Activated CD4-positive, alpha-beta memory T cell treated with anti-CD3 and anti-CD28 coated beads for 36 hours (primary cell): ENCODE measurements at regions not wholly inside any gene's neighbourhood (a gene's known extent, or its start where the extent isn't known, plus 50 kb on each side); places are given as distances from the start of the nearest gene placed in this dataset.
"Not testable (repeated sequence)": the region's sequence is repeated elsewhere in the genome, so short reads cannot be mapped to it uniquely, and the experiment has no call there.

Experiments
- CTCF ChIA-PET: fragments of 350-600 bp; sonication (Branson Sonifier 250); formaldehyde crosslinking; loops from one replicate; lab custom pipeline; 2021; ENCODE audit warnings: antibody characterized with exemption, inconsistent platforms; lab: Charles Lee
- POLR2A ChIA-PET: fragments of 350-600 bp; sonication (Branson Sonifier 250); formaldehyde crosslinking; loops from one replicate; lab custom pipeline; 2021; ENCODE audit warnings: antibody characterized with exemption; lab: Charles Lee
- DNase-seq: peaks from one replicate; pipeline ENCODE4 v3.0.0-alpha.2; 2020
- H3K27ac Mint-ChIP-seq: one replicate; pipeline ENCODE4 v1.8.0; 2021; ENCODE audit warnings: mixed read lengths
- H3K27me3 Mint-ChIP-seq: one replicate; pipeline ENCODE4 v1.8.0; 2021; ENCODE audit warnings: mixed read lengths
- H3K36me3 Mint-ChIP-seq: one replicate; pipeline ENCODE4 v1.8.0; 2021; ENCODE audit warnings: mixed read lengths
- H3K4me1 Mint-ChIP-seq: one replicate; pipeline ENCODE4 v1.8.0; 2021; ENCODE audit warnings: low read depth, mixed read lengths
- H3K4me3 Mint-ChIP-seq: one replicate; pipeline ENCODE4 v1.8.0; 2021; ENCODE audit warnings: mild to moderate bottlenecking, mixed read lengths
- H3K9me3 Mint-ChIP-seq: one replicate; pipeline ENCODE4 v1.8.0; 2021; ENCODE audit warnings: mixed read lengths
- intact Hi-C: fragments of 100-400 bp; cut with micrococcal nuclease; formaldehyde crosslinking; loops from one replicate; pipeline ENCODE4 v1.15.1; 2023

GRCh38 chr13:24981181-24981803 is 114.6 kb upstream of the PABPC3 start:
- CTCF ChIA-PET = interaction anchor here (0.7 kb wide), 1 partner anchor 241 kb away, joined by 3 read pairs; no protein-coding TSS in a partner anchor
- POLR2A ChIA-PET, H3K4me3 Mint-ChIP-seq, DNase-seq, H3K4me1 Mint-ChIP-seq, intact Hi-C loops, H3K27ac Mint-ChIP-seq, H3K9me3 Mint-ChIP-seq, H3K36me3 Mint-ChIP-seq: not testable (repeated sequence)
- H3K27me3 Mint-ChIP-seq = peaks cover 17% of the 10 kb centered on the region

GRCh38 chr13:24982333-24982999 is 113.5 kb upstream of the PABPC3 start:
- intact Hi-C loops = no loop called here
- Mint-ChIP-seq H3K36me3 (no peaks in the 10 kb centered on the region), H3K4me3 (no peak overlapping the region), H3K9me3 (no peaks in the 10 kb centered on the region), H3K27me3 (peaks cover 22% of the 10 kb centered on the region), H3K4me1 (no peaks in the 10 kb centered on the region), H3K27ac (no peak overlapping the region)
- ChIA-PET POLR2A (no interaction called here), CTCF (interaction anchor here (0.7 kb wide), 1 partner anchor 242 kb away, joined by 3 read pairs; no protein-coding TSS in a partner anchor)
- no peak for DNase-seq

- ChIA-PET POLR2A (no interaction called here), CTCF (no interaction called here)
- no peaks in the 10 kb centered on the region for H3K36me3 Mint-ChIP-seq
- H3K27me3 Mint-ChIP-seq = peaks cover 27% of the 10 kb centered on the region
- no peaks in the 10 kb centered on the region for H3K4me1 Mint-ChIP-seq
- no peak overlapping the region for H3K4me3 Mint-ChIP-seq
- no peaks in the 10 kb centered on the region for H3K9me3 Mint-ChIP-seq
- no peak overlapping the region for H3K27ac Mint-ChIP-seq
- no peak for DNase-seq
- intact Hi-C loops = no loop called here
These were observed 112.8 kb upstream of the PABPC3 start for GRCh38 chr13:24983094-24983493.

- Mint-ChIP-seq H3K4me1 (no peaks in the 10 kb centered on the region), H3K36me3 (no peaks in the 10 kb centered on the region), H3K27ac (no peak overlapping the region), H3K4me3 (no peak overlapping the region), H3K27me3 (peaks cover 34% of the 10 kb centered on the region), H3K9me3 (no peaks in the 10 kb centered on the region)
- ChIA-PET POLR2A (no interaction called here), CTCF (interaction anchor here (0.5 to 2.4 kb wide), 2 partner anchors 11 to 195 kb away, joined by 4 to 14 read pairs; no protein-coding TSS in a partner anchor)
- DNase-seq = no peak
- intact Hi-C loops = no loop called here
These were observed 111.8 kb upstream of the PABPC3 start for GRCh38 chr13:24984134-24984533.

- intact Hi-C loops = no loop called here
- no peak for DNase-seq
- ChIA-PET POLR2A (no interaction called here), CTCF (interaction anchor here (1.0 to 2.4 kb wide), 2 partner anchors 10 to 54 kb away, joined by 3 to 14 read pairs; no protein-coding TSS in a partner anchor)
- no peaks in the 10 kb centered on the region for H3K9me3 Mint-ChIP-seq
- H3K27me3 Mint-ChIP-seq = peaks cover 36% of the 10 kb centered on the region
- H3K4me3 Mint-ChIP-seq = no peak overlapping the region
- H3K27ac Mint-ChIP-seq = no peak overlapping the region
- no peaks in the 10 kb centered on the region for H3K36me3 Mint-ChIP-seq
- H3K4me1 Mint-ChIP-seq = no peaks in the 10 kb centered on the region
These were observed 110.8 kb upstream of the PABPC3 start for GRCh38 chr13:24985107-24985506.

GRCh38 chr13:24985896-24986295 is 110.0 kb upstream of the PABPC3 start:
- H3K36me3 Mint-ChIP-seq = no peaks in the 10 kb centered on the region
- peaks cover 38% of the 10 kb centered on the region for H3K27me3 Mint-ChIP-seq
- DNase-seq = no peak
- no peaks in the 10 kb centered on the region for H3K9me3 Mint-ChIP-seq
- CTCF ChIA-PET = interaction anchor here (1.0 to 2.4 kb wide), 3 partner anchors 9 to 53 kb away, joined by 3 to 14 read pairs (median 3); no protein-coding TSS in a partner anchor
- no peak overlapping the region for H3K27ac Mint-ChIP-seq
- intact Hi-C loops = no loop called here
- H3K4me1 Mint-ChIP-seq = no peaks in the 10 kb centered on the region
- POLR2A ChIA-PET = no interaction called here
- H3K4me3 Mint-ChIP-seq = no peak overlapping the region

- peaks cover 40% of the 10 kb centered on the region for H3K27me3 Mint-ChIP-seq
- no peak overlapping the region for H3K4me3 Mint-ChIP-seq
- no peaks in the 10 kb centered on the region for H3K4me1 Mint-ChIP-seq
- DNase-seq = no peak
- H3K9me3 Mint-ChIP-seq = no peaks in the 10 kb centered on the region
- POLR2A ChIA-PET = no interaction called here
- no peaks in the 10 kb centered on the region for H3K36me3 Mint-ChIP-seq
- no peak overlapping the region for H3K27ac Mint-ChIP-seq
- intact Hi-C loops = no loop called here
- CTCF ChIA-PET = interaction anchor here (1.3 kb wide), 1 partner anchor 12 kb away, joined by 3 read pairs; no protein-coding TSS in a partner anchor
These were observed 109.1 kb upstream of the PABPC3 start for GRCh38 chr13:24986826-24987225.

- CTCF ChIA-PET = interaction anchor here (1.0 kb wide), 1 partner anchor 294 kb away, joined by 4 read pairs; no protein-coding TSS in a partner anchor
- DNase-seq, H3K9me3 Mint-ChIP-seq, H3K4me1 Mint-ChIP-seq, H3K27ac Mint-ChIP-seq, POLR2A ChIA-PET, H3K36me3 Mint-ChIP-seq, H3K4me3 Mint-ChIP-seq: not testable (repeated sequence)
- peaks cover 28% of the 10 kb centered on the region for H3K27me3 Mint-ChIP-seq
- intact Hi-C loops = loop anchor here (10.0 kb wide), 1 partner anchor 245 kb away; no protein-coding TSS in a partner anchor
These were observed 106.0 kb upstream of the PABPC3 start for GRCh38 chr13:24989959-24990358.

GRCh38 chr13:24992946-24993345 is 103.0 kb upstream of the PABPC3 start:
- H3K27me3 Mint-ChIP-seq = peaks cover 20% of the 10 kb centered on the region
- H3K27ac Mint-ChIP-seq, H3K4me3 Mint-ChIP-seq, H3K36me3 Mint-ChIP-seq, H3K9me3 Mint-ChIP-seq, CTCF ChIA-PET, POLR2A ChIA-PET, H3K4me1 Mint-ChIP-seq, DNase-seq: not testable (repeated sequence)
- intact Hi-C loops = loop anchor here (10.0 kb wide), 1 partner anchor 248 kb away; no protein-coding TSS in a partner anchor

GRCh38 chr13:24995225-24995804 is 100.6 kb upstream of the PABPC3 start:
- no peaks in the 10 kb centered on the region for H3K36me3 Mint-ChIP-seq
- peaks cover 22% of the 10 kb centered on the region for H3K27me3 Mint-ChIP-seq
- H3K9me3 Mint-ChIP-seq = no peaks in the 10 kb centered on the region
- H3K4me1 Mint-ChIP-seq = peaks cover 5% of the 10 kb centered on the region
- intact Hi-C loops = loop anchor here (2.0 to 10.0 kb wide), 3 partner anchors 41 to 313 kb away; partner anchors contain the start of gene ATP12A
- peak; percentile 70 for DNase-seq
- ChIA-PET POLR2A (no interaction called here), CTCF (interaction anchor here (0.6 to 2.7 kb wide), 33 partner anchors 10 to 703 kb away, joined by 3 to 15 read pairs (median 4); no protein-coding TSS in a partner anchor)
- no peak overlapping the region for H3K27ac Mint-ChIP-seq
- H3K4me3 Mint-ChIP-seq = no peak overlapping the region

- no peak overlapping the region for H3K4me3 Mint-ChIP-seq
- peaks cover 29% of the 10 kb centered on the region for H3K27me3 Mint-ChIP-seq
- no peak for DNase-seq
- CTCF ChIA-PET = interaction anchor here (1.4 kb wide), 1 partner anchor 114 kb away, joined by 4 read pairs; no protein-coding TSS in a partner anchor
- peaks cover 5% of the 10 kb centered on the region for H3K4me1 Mint-ChIP-seq
- intact Hi-C loops = loop anchor here (5.0 to 10.0 kb wide), 2 partner anchors 253 to 315 kb away; partner anchors contain the start of gene ATP12A
- H3K9me3 Mint-ChIP-seq = no peaks in the 10 kb centered on the region
- H3K36me3 Mint-ChIP-seq = no peaks in the 10 kb centered on the region
- POLR2A ChIA-PET = no interaction called here
- no peak overlapping the region for H3K27ac Mint-ChIP-seq
These were observed 98.5 kb upstream of the PABPC3 start for GRCh38 chr13:24997367-24997967.
